Fibroblast of villous mesenchyme (primary cell): ENCODE measurements at regions not wholly inside any gene's neighbourhood (a gene's known extent, or its start where the extent isn't known, plus 50 kb on each side); places are given as distances from the start of the nearest gene placed in this dataset.
A peak's percentile ranks its signal among the peaks of the same experiment; 100 is the strongest.

Experiments
- DNase-seq: peaks from one replicate; pipeline ENCODE4 v3.0.0-alpha.2; 2010; ENCODE audit warnings: low read depth
- H3K4me3 ChIP-seq: 2 replicates; pipeline ENCODE4 v1.5.1; 2011; ENCODE audit warnings: low read depth, mild to moderate bottlenecking, low read length
- CTCF ChIP-seq: IDR thresholded peaks from 2 replicates; pipeline ENCODE4 v1.5.1; 2012; ENCODE audit warnings: low read depth, mild to moderate bottlenecking, low read length; ENCODE audit not compliant: insufficient read depth

GRCh38 chr2:234611209-234611608, 114.3 kb upstream of the ARL4C start:
- peak; percentile 43 for TF ChIP-seq CTCF
- DNase-seq: no peak
- H3K4me3 ChIP-seq: no peak overlapping the region

- DNase-seq: no peak
- no peak for TF ChIP-seq CTCF
- H3K4me3 ChIP-seq: no peak overlapping the region
Measured at GRCh38 chr2:234608946-234609345, 112.1 kb upstream of the ARL4C start.

- no peak for TF ChIP-seq CTCF
- H3K4me3 ChIP-seq: no peak overlapping the region
- DNase-seq: no peak
Measured at GRCh38 chr2:234607691-234608090, 110.8 kb upstream of the ARL4C start.

- no peak overlapping the region for H3K4me3 ChIP-seq
- DNase-seq: peak; percentile 56
- no peak for TF ChIP-seq CTCF
Measured at GRCh38 chr2:234606896-234607295, 110.0 kb upstream of the ARL4C start.

GRCh38 chr2:234603619-234604018, 106.7 kb upstream of the ARL4C start:
- no peak for TF ChIP-seq CTCF
- H3K4me3 ChIP-seq: no peak overlapping the region
- no peak for DNase-seq

- H3K4me3 ChIP-seq: no peak overlapping the region
- TF ChIP-seq CTCF: no peak
- DNase-seq: no peak
Measured at GRCh38 chr2:234601213-234601612, 104.3 kb upstream of the ARL4C start.

GRCh38 chr2:234597576-234597861, 100.6 kb upstream of the ARL4C start:
- TF ChIP-seq CTCF: no peak
- no peak for DNase-seq
- H3K4me3 ChIP-seq: no peak overlapping the region
